ENCODE measurements at regions not wholly inside any gene's neighbourhood (a gene's known extent, or its start where the extent isn't known, plus 50 kb on each side); places are given as distances from the start of the nearest gene placed in this dataset.

- no peaks in the 10 kb centered on the region for H3K36me3 ChIP-seq (ENCODE audit: control insufficient read depth, insufficient read depth, low read length)
- DNase-seq (ENCODE audit: low read depth, low spot score) (no peak), ATAC-seq (no peak)
- CTCF ChIA-PET: no interaction called here
- in situ Hi-C loops (cut with HindIII; ENCODE audit: low pct_unique_long_range_greater_than_20kb, low sequenced_read_pairs): no loop called here
- TF ChIP-seq TCF7L2 (IDR thresholded peaks at IDR 0.05; ENCODE audit: low read depth, low read length) (no peak), POLR2AphosphoS5 (IDR thresholded peaks at IDR 0.05; ENCODE audit: low read depth, low read length) (no peak), CTCF (IDR thresholded peaks at IDR 0.05) (no peak)
- intact Hi-C loops (cut with micrococcal nuclease; ENCODE audit: unreplicated experiment): no loop called here
- H3K27me3 ChIP-seq (ENCODE audit: control insufficient read depth, insufficient read depth, low read length): no peaks in the 10 kb centered on the region
- H3K27ac ChIP-seq (ENCODE audit: low read length): no peak overlapping the region
- no TSS peak for BruUV-seq (replicated peaks)
- H3K9me3 ChIP-seq (ENCODE audit: control insufficient read depth, insufficient read depth, low read depth, low read length): no peaks in the 10 kb centered on the region
- POLR2A ChIA-PET: no interaction called here
- no peak overlapping the region for H3K4me3 ChIP-seq (ENCODE audit: low read depth in 2 of 2, low read length in 2 of 2)
- no peaks in the 10 kb centered on the region for H3K4me1 ChIP-seq (ENCODE audit: control insufficient read depth, insufficient read depth, low read length)
Observed at GRCh38 chr11:22466809-22467208, 128.6 kb downstream of the SLC17A6 start.

- Histone ChIP-seq H3K9me3 (ENCODE audit: control insufficient read depth, insufficient read depth, low read depth, low read length) (no peaks in the 10 kb centered on the region), H3K4me3 (ENCODE audit: low read depth in 2 of 2, low read length in 2 of 2) (no peak overlapping the region), H3K36me3 (ENCODE audit: control insufficient read depth, insufficient read depth, low read length) (no peaks in the 10 kb centered on the region), H3K27ac (ENCODE audit: low read length) (no peak overlapping the region), H3K27me3 (ENCODE audit: control insufficient read depth, insufficient read depth, low read length) (no peaks in the 10 kb centered on the region), H3K4me1 (ENCODE audit: control insufficient read depth, insufficient read depth, low read length) (no peaks in the 10 kb centered on the region)
- POLR2A ChIA-PET: no interaction called here
- ATAC-seq: no peak
- no peak for DNase-seq (ENCODE audit: low read depth, low spot score)
- TF ChIP-seq REST (IDR thresholded peaks at IDR 0.05; ENCODE audit: insufficient read depth in 1 of 2, low read depth in 2 of 2, low read length in 1 of 2): no peak
- TF ChIP-seq SIN3A (IDR thresholded peaks at IDR 0.05; ENCODE audit: borderline replicate concordance, insufficient read depth, low read depth, low read length): no peak
- intact Hi-C loops (cut with micrococcal nuclease; ENCODE audit: unreplicated experiment) (no loop called here), in situ Hi-C loops (cut with HindIII; ENCODE audit: low pct_unique_long_range_greater_than_20kb, low sequenced_read_pairs) (no loop called here)
- BruUV-seq (replicated peaks): no TSS peak
- CTCF ChIA-PET: no interaction called here
Observed at GRCh38 chr11:22466351-22466750, 128.2 kb downstream of the SLC17A6 start.

- Histone ChIP-seq H3K27me3 (ENCODE audit: control insufficient read depth, insufficient read depth, low read length) (no peaks in the 10 kb centered on the region), H3K9me3 (ENCODE audit: control insufficient read depth, insufficient read depth, low read depth, low read length) (no peaks in the 10 kb centered on the region), H3K27ac (ENCODE audit: low read length) (no peak overlapping the region), H3K4me3 (ENCODE audit: low read depth in 2 of 2, low read length in 2 of 2) (no peak overlapping the region), H3K36me3 (ENCODE audit: control insufficient read depth, insufficient read depth, low read length) (no peaks in the 10 kb centered on the region), H3K4me1 (ENCODE audit: control insufficient read depth, insufficient read depth, low read length) (no peaks in the 10 kb centered on the region)
- ATAC-seq (no peak), DNase-seq (ENCODE audit: low read depth, low spot score) (no peak)
- in situ Hi-C loops (cut with HindIII; ENCODE audit: low pct_unique_long_range_greater_than_20kb, low sequenced_read_pairs) (no loop called here), intact Hi-C loops (cut with micrococcal nuclease; ENCODE audit: unreplicated experiment) (no loop called here)
- ChIA-PET POLR2A (no interaction called here), CTCF (no interaction called here)
- no TSS peak for BruUV-seq (replicated peaks)
- TF ChIP-seq TCF7L2 (IDR thresholded peaks at IDR 0.05; ENCODE audit: low read depth, low read length) (no peak), REST (IDR thresholded peaks at IDR 0.05; ENCODE audit: insufficient read depth in 1 of 2, low read depth in 2 of 2, low read length in 1 of 2) (no peak), CTCF (IDR thresholded peaks at IDR 0.05) (no peak), SIN3A (IDR thresholded peaks at IDR 0.05; ENCODE audit: borderline replicate concordance, insufficient read depth, low read depth, low read length) (no peak), POLR2AphosphoS5 (IDR thresholded peaks at IDR 0.05; ENCODE audit: low read depth, low read length) (no peak)
Observed at GRCh38 chr11:22465620-22466019, 127.4 kb downstream of the SLC17A6 start.
